SJSA1 (cell line): ENCODE measurements at regions not wholly inside any gene's neighbourhood (a gene's known extent, or its start where the extent isn't known, plus 50 kb on each side); places are given as distances from the start of the nearest gene placed in this dataset.

Source experiments
- DNase-seq, 2 experiments: peaks; one replicate each; pipeline ENCODE4 v3.0.0-alpha.2; 2015 to 2020; ENCODE audit warnings: low spot score in 2 of 2, low read depth in 1 of 2
- H3K27ac ChIP-seq: fragments of 250-450 bp; sonication (Bioruptor Pico); 2 replicates; pipeline ENCODE4 v1.5.1; 2020; ENCODE audit warnings: mild to moderate bottlenecking, moderate library complexity
- H3K27me3 ChIP-seq: fragments of 250-450 bp; sonication (Bioruptor Pico); replicated peaks from 2 replicates; pipeline ENCODE4 v1.5.1; 2020; ENCODE audit warnings: mild to moderate bottlenecking, moderate library complexity
- H3K36me3 ChIP-seq: fragments of 250-450 bp; sonication (Bioruptor Pico); 2 replicates; pipeline ENCODE4 v1.5.1; 2020; ENCODE audit warnings: mild to moderate bottlenecking
- H3K4me1 ChIP-seq: fragments of 250-450 bp; sonication (Bioruptor Pico); replicated peaks from 2 replicates; pipeline ENCODE4 v1.6.1; 2021; ENCODE audit warnings: mild to moderate bottlenecking
- H3K4me3 ChIP-seq: fragments of 250-450 bp; sonication (Bioruptor Pico); 2 replicates; pipeline ENCODE4 v1.5.1; 2020; ENCODE audit warnings: mild to moderate bottlenecking
- H3K9me3 ChIP-seq: fragments of 250-450 bp; sonication (Bioruptor Pico); replicated peaks from 2 replicates; pipeline ENCODE4 v1.5.1; 2020; ENCODE audit warnings: mild to moderate bottlenecking

GRCh38 chr5:105803431-105803830 is 1867.3 kb downstream of the EFNA5 start:
- no peak overlapping the region for H3K27ac ChIP-seq
- no peak for DNase-seq
- no peaks in the 10 kb centered on the region for H3K4me1 ChIP-seq
- no peaks in the 10 kb centered on the region for H3K36me3 ChIP-seq
- peaks cover 4% of the 10 kb centered on the region for H3K9me3 ChIP-seq
- no peaks in the 10 kb centered on the region for H3K27me3 ChIP-seq
- H3K4me3 ChIP-seq, result no peak overlapping the region

- Histone ChIP-seq H3K9me3 (no peaks in the 10 kb centered on the region), H3K4me1 (no peaks in the 10 kb centered on the region), H3K27me3 (no peaks in the 10 kb centered on the region), H3K36me3 (no peaks in the 10 kb centered on the region), H3K27ac (no peak overlapping the region), H3K4me3 (no peak overlapping the region)
- DNase-seq, result no peak
Measured at GRCh38 chr5:105794578-105794977, 1876.2 kb downstream of the EFNA5 start.

GRCh38 chr5:105789246-105789645 is 1881.5 kb downstream of the EFNA5 start:
- no peak for DNase-seq
- H3K9me3 ChIP-seq, result no peaks in the 10 kb centered on the region
- no peaks in the 10 kb centered on the region for H3K27me3 ChIP-seq
- H3K36me3 ChIP-seq, result no peaks in the 10 kb centered on the region
- H3K4me3 ChIP-seq, result no peak overlapping the region
- no peaks in the 10 kb centered on the region for H3K4me1 ChIP-seq
- no peak overlapping the region for H3K27ac ChIP-seq

GRCh38 chr5:105783811-105784210 is 1886.9 kb downstream of the EFNA5 start:
- no peaks in the 10 kb centered on the region for H3K4me1 ChIP-seq
- no peak overlapping the region for H3K27ac ChIP-seq
- no peaks in the 10 kb centered on the region for H3K36me3 ChIP-seq
- H3K9me3 ChIP-seq, result no peaks in the 10 kb centered on the region
- DNase-seq, result no peak
- H3K4me3 ChIP-seq, result no peak overlapping the region
- H3K27me3 ChIP-seq, result no peaks in the 10 kb centered on the region

GRCh38 chr5:105782501-105782900 is 1888.2 kb downstream of the EFNA5 start:
- Histone ChIP-seq H3K27me3 (no peaks in the 10 kb centered on the region), H3K4me1 (no peaks in the 10 kb centered on the region), H3K4me3 (no peak overlapping the region), H3K9me3 (no peaks in the 10 kb centered on the region), H3K36me3 (no peaks in the 10 kb centered on the region), H3K27ac (no peak overlapping the region)
- DNase-seq, result no peak

- no peaks in the 10 kb centered on the region for H3K9me3 ChIP-seq
- DNase-seq, result no peak
- no peak overlapping the region for H3K27ac ChIP-seq
- no peaks in the 10 kb centered on the region for H3K4me1 ChIP-seq
- no peaks in the 10 kb centered on the region for H3K27me3 ChIP-seq
- no peak overlapping the region for H3K4me3 ChIP-seq
- no peaks in the 10 kb centered on the region for H3K36me3 ChIP-seq
Measured at GRCh38 chr5:105773241-105773640, 1897.5 kb downstream of the EFNA5 start.

GRCh38 chr5:105767267-105767666 is 1903.5 kb downstream of the EFNA5 start:
- Histone ChIP-seq H3K27me3 (no peaks in the 10 kb centered on the region), H3K36me3 (no peaks in the 10 kb centered on the region), H3K27ac (no peak overlapping the region), H3K4me3 (no peak overlapping the region), H3K4me1 (no peaks in the 10 kb centered on the region), H3K9me3 (peaks cover 11% of the 10 kb centered on the region)
- DNase-seq, result no peak

GRCh38 chr5:105762728-105763127 is 1908.0 kb downstream of the EFNA5 start:
- DNase-seq, result no peak
- Histone ChIP-seq H3K27me3 (no peaks in the 10 kb centered on the region), H3K4me3 (no peak overlapping the region), H3K27ac (no peak overlapping the region), H3K9me3 (peaks cover 29% of the 10 kb centered on the region), H3K36me3 (no peaks in the 10 kb centered on the region), H3K4me1 (no peaks in the 10 kb centered on the region)

GRCh38 chr5:105754056-105754455 is 1916.7 kb downstream of the EFNA5 start:
- no peaks in the 10 kb centered on the region for H3K36me3 ChIP-seq
- no peak overlapping the region for H3K4me3 ChIP-seq
- DNase-seq, result no peak
- no peak overlapping the region for H3K27ac ChIP-seq
- H3K4me1 ChIP-seq, result no peaks in the 10 kb centered on the region
- peaks cover 3% of the 10 kb centered on the region for H3K9me3 ChIP-seq
- no peaks in the 10 kb centered on the region for H3K27me3 ChIP-seq

- no peak overlapping the region for H3K27ac ChIP-seq
- no peak for DNase-seq
- H3K36me3 ChIP-seq, result no peaks in the 10 kb centered on the region
- no peak overlapping the region for H3K4me3 ChIP-seq
- no peaks in the 10 kb centered on the region for H3K27me3 ChIP-seq
- no peaks in the 10 kb centered on the region; the same call in 1 of the 2 replicates for H3K9me3 ChIP-seq
- no peaks in the 10 kb centered on the region for H3K4me1 ChIP-seq
Measured at GRCh38 chr5:105752801-105753200, 1917.9 kb downstream of the EFNA5 start.

GRCh38 chr5:105751908-105752307 is 1918.8 kb downstream of the EFNA5 start:
- Histone ChIP-seq H3K36me3 (no peaks in the 10 kb centered on the region), H3K27me3 (no peaks in the 10 kb centered on the region), H3K4me3 (no peak overlapping the region), H3K9me3 (no peaks in the 10 kb centered on the region; the same call in 1 of the 2 replicates), H3K27ac (no peak overlapping the region), H3K4me1 (no peaks in the 10 kb centered on the region)
- no peak for DNase-seq

GRCh38 chr5:105745111-105745510 is 1925.6 kb downstream of the EFNA5 start:
- no peaks in the 10 kb centered on the region for H3K4me1 ChIP-seq
- H3K27me3 ChIP-seq, result no peaks in the 10 kb centered on the region
- no peaks in the 10 kb centered on the region for H3K36me3 ChIP-seq
- H3K27ac ChIP-seq, result no peak overlapping the region
- no peak overlapping the region for H3K4me3 ChIP-seq
- no peaks in the 10 kb centered on the region; the same call in 1 of the 2 replicates for H3K9me3 ChIP-seq
- no peak for DNase-seq

GRCh38 chr5:105740242-105740641 is 1930.5 kb downstream of the EFNA5 start:
- Histone ChIP-seq H3K4me3 (no peak overlapping the region), H3K36me3 (no peaks in the 10 kb centered on the region), H3K9me3 (no peaks in the 10 kb centered on the region), H3K4me1 (no peaks in the 10 kb centered on the region), H3K27ac (no peak overlapping the region), H3K27me3 (no peaks in the 10 kb centered on the region)
- DNase-seq, result no peak

GRCh38 chr5:105739732-105740131 is 1931.0 kb downstream of the EFNA5 start:
- no peaks in the 10 kb centered on the region for H3K36me3 ChIP-seq
- H3K27ac ChIP-seq, result no peak overlapping the region
- H3K4me1 ChIP-seq, result no peaks in the 10 kb centered on the region
- no peaks in the 10 kb centered on the region for H3K9me3 ChIP-seq
- no peak overlapping the region for H3K4me3 ChIP-seq
- H3K27me3 ChIP-seq, result no peaks in the 10 kb centered on the region
- no peak for DNase-seq

- H3K4me1 ChIP-seq, result no peaks in the 10 kb centered on the region
- H3K9me3 ChIP-seq, result no peaks in the 10 kb centered on the region
- no peaks in the 10 kb centered on the region for H3K36me3 ChIP-seq
- no peak overlapping the region for H3K4me3 ChIP-seq
- H3K27ac ChIP-seq, result no peak overlapping the region
- H3K27me3 ChIP-seq, result no peaks in the 10 kb centered on the region
- DNase-seq, result no peak
Measured at GRCh38 chr5:105735704-105736103, 1935.0 kb downstream of the EFNA5 start.
